Fibroblast of skin of abdomen (primary cell): ENCODE measurements at regions not wholly inside any gene's neighbourhood (a gene's known extent, or its start where the extent isn't known, plus 50 kb on each side); places are given as distances from the start of the nearest gene placed in this dataset.
"Not testable (repeated sequence)": the region's sequence is repeated elsewhere in the genome, so short reads cannot be mapped to it uniquely, and the experiment has no call there.

Experiments used
- DNase-seq: peaks from one replicate; pipeline ENCODE4 v3.0.0-alpha.2; 2013

DNA sequence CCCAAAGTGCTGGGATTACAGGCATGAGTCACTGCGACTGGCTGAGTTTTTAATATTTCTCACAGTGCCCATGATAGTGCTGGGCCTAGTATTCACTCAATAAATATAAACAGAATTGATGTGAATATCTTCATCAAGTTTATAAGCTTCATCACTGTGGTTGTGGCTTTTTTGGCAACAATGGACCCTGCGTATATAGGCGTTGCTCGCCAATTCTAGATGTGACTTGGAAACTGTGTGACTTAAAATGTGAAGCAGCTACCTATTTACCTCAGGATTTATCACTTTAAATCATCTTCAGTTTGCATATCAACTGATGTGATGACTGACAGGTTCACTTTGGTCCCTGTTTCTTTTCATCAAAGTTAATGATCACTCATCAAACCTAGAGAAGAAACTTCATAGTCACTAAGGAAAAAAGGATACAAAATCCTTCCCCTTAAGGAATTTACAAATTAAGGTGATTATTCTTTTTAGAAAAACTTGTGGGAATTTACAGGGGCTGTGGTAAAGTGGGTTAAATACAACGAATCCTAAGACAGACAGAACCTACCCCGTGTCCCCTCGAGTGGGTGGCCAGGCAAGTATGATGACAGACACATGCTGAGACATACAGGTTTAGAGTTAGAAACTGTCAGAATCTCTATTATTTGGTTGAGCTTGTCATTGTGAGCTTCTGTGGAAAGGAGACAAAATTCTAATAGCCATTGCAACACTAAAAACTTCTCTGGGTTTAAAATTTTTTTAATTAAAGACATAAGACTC is 101.3 kb downstream of the AKAP11 start:
- no peak for DNase-seq

DNA sequence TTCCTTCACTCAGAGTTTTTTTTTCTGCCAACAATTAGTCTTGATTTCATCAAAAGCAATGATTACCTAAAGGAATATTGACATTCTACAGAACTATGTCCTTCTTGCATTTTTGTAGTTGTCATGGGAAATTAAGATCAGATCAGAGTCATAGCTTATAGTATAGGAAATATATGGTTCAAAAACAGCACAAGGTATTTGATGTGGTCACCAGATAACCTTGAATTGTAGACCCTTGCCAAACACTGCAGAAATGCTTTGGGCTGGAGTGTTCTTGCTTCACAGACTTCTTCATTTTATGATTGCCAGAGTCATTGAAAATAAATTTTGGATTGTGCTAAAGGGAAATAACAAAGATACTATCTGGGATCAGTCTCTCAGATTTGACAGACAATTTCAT is 103.7 kb downstream of the AKAP11 start:
- DNase-seq, result no peak

DNA sequence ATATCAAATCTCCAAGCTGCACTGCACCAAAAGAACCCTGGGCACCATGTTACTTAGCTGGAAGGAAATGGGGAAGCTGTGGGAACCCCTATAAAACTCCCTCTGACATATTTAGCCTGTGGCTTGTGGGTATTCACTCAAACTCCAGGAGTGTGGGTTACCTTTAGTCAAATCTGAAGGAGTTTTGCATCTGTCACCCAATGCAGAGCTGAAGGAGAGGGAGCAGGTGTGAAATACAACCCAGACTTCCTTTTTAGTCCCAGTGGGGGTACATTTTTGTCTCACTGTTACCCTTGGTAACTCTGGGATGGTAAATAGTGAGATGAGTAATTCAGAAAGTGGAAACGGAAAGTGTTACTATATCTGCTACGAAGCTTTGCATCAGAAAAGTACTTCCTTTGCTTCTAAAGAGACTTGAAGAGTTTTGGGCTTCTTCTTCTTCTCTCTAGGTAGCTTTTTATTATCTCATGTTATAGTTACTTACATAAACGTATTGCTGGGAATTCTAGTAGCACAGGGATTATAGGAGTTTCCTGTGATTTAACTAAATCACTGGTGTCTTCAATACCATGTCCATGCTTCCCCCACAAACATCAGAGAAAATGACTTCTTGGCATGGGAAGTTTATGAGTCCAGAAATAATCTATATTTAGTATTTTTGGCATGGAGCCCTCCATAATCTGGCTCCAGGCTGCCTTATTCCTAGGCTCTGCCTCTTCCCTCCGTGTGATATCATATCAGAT is 105.9 kb downstream of the AKAP11 start:
- DNase-seq, result no peak

DNA sequence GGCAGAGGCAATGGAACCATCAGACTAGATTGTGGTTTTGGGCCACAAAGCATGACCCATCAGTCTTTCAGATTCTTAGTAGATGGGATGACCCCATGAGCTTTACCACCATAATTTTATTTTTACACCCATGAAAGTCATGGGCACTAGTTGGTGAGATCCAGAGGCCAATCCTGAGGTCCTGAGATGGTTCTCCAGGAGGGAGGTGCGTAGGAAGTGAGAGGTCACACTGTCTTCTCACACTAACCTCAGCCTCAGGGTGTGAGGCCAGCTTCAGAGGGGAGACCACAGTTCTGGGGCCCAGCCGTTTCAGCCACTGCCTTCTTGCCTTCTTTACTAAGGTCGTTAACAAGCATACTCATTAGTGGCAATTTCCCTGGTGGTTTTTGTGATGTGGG is 106.4 kb downstream of the AKAP11 start:
- no peak for DNase-seq

- DNase-seq, result no peak
Observed at GRCh38 chr13:42379241-42379640, 107.3 kb downstream of the AKAP11 start.

DNA sequence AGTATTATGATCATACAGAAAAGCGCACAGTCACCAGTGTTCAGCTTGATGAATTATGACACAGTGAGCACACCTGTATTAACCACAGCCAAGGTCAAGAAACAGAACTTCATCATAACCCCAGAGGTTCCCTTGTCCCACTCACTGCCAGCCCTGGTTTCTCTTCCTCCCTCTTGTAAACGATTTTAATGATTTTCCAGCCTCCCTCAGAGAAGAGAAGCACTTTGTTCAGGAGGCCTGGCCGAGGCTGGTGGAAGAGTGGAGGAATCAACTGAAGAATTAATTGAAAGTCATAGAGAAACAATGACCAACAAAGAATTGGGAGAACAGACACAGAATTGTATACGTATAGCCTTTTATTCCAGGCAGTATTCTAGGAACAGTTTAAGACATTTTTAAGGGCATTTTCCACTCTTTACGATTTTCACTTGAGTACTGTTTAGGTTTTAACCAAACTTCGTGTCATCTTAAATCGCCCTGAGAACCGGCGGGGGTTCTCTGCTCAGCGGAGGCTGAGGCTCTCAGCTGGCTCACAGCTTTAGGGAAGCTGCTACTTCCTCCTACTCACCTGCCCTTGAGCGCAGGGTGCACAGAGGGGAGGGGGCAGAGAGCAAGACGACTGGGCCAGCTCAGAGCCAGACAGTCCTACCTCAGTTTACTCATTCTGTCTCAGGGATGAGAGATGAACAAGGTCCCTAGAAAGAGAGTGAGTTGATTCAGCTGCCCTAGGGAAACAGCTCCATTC is 108.6 kb downstream of the AKAP11 start:
- no peak for DNase-seq

DNA sequence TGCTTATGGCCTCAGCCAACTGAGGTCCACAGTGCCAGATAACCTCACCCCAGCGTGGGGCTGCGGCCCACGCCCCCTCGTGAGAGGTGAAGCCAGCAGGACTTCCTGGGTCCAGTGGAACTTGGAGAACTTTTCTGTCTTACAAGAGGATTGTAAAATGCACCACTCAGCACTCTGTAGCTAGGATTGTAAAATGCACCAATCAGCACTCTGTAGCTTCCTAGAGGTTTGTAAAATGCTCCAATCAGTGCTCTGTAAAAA is 109.1 kb downstream of the AKAP11 start:
- DNase-seq, result no peak

- not testable (repeated sequence) for DNase-seq
Observed at GRCh38 chr13:42381426-42381825, 109.5 kb downstream of the AKAP11 start.

- no peak for DNase-seq
Observed at GRCh38 chr13:42383025-42383424, 111.1 kb downstream of the AKAP11 start.

DNA sequence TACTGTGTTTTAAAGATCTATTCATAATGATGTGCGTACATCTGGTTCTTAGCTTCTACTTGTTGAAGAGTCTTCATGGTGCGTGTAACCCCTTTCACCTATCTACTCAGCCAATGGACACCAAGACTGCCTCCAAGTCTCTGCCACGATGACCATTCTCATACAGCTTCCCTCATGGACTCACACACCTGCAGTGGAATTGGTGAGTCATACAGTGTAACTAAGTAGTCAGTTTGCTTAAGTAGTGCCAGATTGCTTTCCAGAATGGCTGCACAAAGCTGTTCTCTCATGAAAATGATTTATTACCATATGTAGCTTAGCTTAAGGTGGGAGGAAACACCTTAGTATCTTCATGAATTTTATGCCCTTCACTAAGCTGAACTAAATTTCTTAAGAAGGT is 112.3 kb downstream of the AKAP11 start:
- DNase-seq, result no peak

- no peak for DNase-seq
Observed at GRCh38 chr13:42388326-42388725, 116.4 kb downstream of the AKAP11 start.

DNA sequence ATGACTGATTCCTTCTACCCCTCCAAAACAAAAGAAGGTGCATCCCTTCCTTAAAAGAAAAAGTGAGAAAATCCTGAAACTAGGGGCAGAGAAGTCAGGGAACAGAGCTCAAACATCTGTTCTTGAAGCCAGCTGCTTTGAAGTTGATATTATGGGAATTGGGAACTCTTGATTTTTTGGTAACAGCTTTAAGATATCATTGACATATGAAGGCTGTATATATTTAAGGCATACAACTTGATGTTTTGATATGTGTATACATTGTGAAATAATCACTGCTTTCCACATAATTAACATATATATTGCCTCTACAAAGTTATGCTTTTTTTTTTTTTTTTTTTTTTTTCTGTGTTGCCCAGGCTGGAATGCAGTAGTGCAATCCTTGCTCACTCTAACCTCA is 117.1 kb downstream of the AKAP11 start:
- DNase-seq, result no peak

DNA sequence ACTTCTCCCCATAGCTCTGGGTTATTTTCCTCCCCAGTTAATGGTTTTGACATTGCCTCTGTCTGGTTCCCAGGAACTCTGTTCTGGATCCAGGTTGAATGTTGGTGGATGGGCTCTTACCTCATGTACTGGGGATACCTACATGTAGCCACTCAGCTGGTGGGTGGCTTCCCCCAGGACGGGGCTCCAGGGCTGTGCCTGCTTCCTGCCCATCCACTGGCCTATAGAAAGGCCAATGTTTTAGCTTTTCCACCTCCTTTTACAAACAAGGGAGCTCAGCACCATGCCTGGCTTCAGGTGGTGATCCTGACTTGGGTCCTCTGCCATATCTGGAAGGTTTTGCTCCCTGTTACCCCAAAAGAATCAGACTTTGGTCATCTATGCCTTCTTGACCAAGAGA is 120.2 kb downstream of the AKAP11 start:
- no peak for DNase-seq

GRCh38 chr13:42392716-42393572 is 121.0 kb downstream of the AKAP11 start:
- DNase-seq, result no peak

DNA sequence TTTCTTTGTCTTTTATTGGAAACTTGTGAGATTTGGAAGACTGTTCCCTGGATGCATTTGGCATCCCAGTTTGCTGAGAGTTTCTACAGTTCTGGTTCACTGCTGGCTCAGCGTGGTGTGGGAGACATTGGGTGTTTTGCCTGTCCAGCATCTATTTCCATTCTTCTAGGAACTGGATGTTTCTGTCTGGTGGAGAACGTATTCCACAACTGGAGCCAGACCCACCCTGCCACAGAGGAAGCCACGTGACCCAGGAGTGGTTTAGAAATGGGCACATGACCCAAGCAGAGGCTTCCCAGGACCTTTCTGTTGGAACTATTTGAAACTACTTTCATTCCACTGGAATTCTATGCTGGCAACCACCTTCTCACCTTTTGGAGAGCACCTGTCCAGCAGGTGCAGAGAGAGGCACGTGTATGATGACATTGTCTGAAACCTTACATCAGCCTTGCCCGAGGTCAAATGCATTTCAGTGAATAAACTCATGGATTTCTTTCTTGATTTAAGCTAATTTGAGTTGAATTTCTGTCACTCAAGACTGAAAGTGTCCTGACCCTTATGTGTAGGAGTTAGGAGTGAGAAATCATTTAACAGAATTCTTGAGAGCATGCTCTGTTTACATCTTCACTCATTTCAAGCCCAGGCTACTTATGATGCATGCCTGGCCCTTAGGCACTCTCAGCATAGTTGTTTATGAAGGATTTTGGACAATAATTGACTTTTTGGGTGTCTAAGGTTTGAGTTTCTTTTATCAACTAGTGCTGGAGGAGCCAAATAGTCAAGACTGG is 121.8 kb downstream of the AKAP11 start:
- no peak for DNase-seq

DNA sequence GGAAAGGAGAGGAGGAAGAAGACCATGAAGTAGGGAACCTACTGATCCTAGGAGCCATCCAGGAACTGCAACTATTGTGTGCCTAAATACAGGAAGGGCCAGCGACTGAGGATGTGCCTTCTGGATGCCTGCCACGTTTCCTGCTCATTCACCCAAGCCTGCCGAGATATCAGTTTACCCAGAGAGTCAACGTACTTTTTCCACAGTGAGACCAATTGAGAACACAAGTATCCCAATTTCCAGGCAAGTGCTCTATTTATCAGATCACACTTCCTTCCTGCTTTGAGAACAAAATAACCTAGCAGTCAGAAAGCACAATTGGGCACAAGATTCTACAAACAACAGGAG is 122.4 kb downstream of the AKAP11 start:
- no peak for DNase-seq

DNA sequence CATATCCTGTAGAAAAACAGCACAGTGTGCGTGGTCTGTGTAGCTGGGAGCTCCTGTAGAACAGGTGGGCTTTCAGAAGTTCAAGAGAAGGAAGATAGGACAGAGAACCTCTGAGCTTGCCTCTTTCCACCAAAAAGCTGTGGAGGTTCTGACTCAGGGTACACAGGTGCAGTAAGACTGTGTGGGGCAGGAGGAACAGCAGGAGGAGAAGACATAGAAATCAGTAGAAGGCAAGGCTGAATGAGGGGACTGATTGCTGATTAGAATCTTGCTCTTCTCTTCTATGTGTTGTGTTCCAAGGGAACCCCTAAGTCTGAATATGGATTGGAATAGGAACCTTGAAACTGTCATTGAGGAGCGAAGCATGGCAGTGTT is 122.7 kb downstream of the AKAP11 start:
- DNase-seq, result no peak

- DNase-seq, result no peak
Observed at GRCh38 chr13:42395086-42395821, 123.3 kb downstream of the AKAP11 start.

- DNase-seq, result no peak
Observed at GRCh38 chr13:42396501-42396900, 124.5 kb downstream of the AKAP11 start.

- no peak for DNase-seq
Observed at GRCh38 chr13:42396901-42397655, 125.1 kb downstream of the AKAP11 start.

GRCh38 chr13:42398533-42398932 is 126.6 kb downstream of the AKAP11 start:
- no peak for DNase-seq
